ENCODE measurements at regions not wholly inside any gene's neighbourhood (a gene's known extent, or its start where the extent isn't known, plus 50 kb on each side); places are given as distances from the start of the nearest gene placed in this dataset.

DNA sequence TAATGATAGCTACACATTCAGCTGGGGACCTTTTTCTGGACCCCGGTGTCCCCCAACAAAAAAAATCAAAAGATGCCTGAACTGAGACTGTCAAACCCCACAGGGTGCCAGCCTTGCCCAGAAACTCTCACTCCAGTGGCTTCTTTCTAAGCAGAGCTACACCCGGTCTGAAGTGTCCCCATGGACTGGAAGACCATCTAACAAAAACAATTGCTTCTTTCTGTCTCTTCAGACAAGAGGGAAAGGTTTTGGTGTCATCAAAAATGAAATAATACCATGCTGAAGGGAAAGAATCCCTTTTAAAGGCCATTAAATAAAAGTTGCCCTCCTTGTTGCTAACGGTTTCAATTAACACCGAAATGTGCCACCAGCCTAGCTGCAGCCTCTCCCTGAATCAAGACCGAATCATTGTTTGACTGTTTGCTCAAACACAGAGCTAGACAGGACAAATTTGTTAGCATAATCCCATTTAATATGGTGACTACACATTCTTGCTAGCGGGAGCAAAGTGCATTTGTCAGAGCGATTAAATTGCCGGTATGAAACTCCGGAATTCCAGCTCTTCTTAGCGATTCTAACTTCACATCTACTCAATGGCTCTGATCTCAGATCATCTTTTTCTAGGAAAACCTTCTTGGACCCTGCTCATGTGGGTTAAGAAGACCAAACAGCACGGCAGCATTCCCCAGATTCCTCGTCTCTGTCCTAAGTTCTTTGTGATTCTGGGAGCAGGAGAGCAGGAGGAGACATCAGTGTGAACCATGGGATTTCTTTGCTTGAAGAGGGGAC is 397.5 kb upstream of the PRKCQ start:
- Histone ChIP-seq H3K4me1 (ENCODE audit: insufficient read depth) (no peaks in the 10 kb centered on the region), H3K27ac (ENCODE audit: low read depth) (no peak overlapping the region), H3K4me3 (ENCODE audit: low read depth, low read length) (no peak overlapping the region), H3K36me3 (ENCODE audit: insufficient read depth) (no peaks in the 10 kb centered on the region)
- 83% methylated on average over 12 of the region's 12 CpGs for WGBS
- no peak for DNase-seq (ENCODE audit: extremely low spot score)

DNA sequence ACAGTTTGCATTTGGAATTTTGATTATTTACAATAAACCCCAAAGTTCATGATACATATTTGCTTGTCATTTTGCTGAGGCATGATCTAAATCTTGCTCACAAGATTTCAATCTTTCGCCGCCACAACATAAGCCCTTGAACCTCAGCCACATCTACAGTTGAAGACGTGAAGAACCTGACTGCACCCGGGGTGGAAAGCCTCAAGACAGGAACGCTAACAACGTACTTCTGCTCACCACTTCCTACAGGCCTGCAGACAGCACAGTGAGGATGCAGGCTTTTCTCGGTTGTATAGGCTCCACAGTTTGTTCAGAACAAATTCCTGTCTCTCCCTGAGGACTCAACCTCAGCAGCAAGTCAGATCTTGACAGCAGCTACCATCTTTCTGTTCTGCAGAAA is 393.8 kb upstream of the PRKCQ start:
- Histone ChIP-seq H3K36me3 (ENCODE audit: insufficient read depth) (no peaks in the 10 kb centered on the region), H3K4me3 (ENCODE audit: low read depth, low read length) (no peak overlapping the region), H3K4me1 (ENCODE audit: insufficient read depth) (no peaks in the 10 kb centered on the region), H3K27ac (ENCODE audit: low read depth) (no peak overlapping the region)
- no peak for DNase-seq (ENCODE audit: extremely low spot score)
- WGBS, result 74% methylated on average over 7 of the region's 7 CpGs

DNA sequence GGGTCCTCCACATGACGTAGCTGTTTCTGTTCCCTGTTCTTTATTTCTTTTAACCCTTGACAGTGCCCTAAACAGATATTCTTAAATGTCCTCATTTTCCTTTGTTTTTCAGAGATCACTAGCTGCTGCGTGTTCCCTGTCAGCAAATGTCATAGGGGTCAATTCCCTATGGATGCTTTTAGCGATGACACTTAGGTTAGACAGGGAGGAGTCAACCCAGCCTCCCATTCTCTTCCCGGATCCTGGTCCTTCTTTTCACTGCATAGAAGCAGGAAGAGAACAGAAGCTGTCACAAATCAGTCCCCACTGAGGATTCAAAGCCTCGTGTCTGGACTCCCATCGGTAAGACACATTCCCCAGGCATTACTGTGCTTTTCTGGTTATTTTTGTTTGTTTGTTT is 392.1 kb upstream of the PRKCQ start:
- no peak overlapping the region for H3K4me3 ChIP-seq (ENCODE audit: low read depth, low read length)
- 75% methylated on average over 6 of the region's 6 CpGs for WGBS
- DNase-seq (ENCODE audit: extremely low spot score), result no peak
- no peaks in the 10 kb centered on the region for H3K4me1 ChIP-seq (ENCODE audit: insufficient read depth)
- H3K27ac ChIP-seq (ENCODE audit: low read depth), result no peak overlapping the region
- H3K36me3 ChIP-seq (ENCODE audit: insufficient read depth), result no peaks in the 10 kb centered on the region

DNA sequence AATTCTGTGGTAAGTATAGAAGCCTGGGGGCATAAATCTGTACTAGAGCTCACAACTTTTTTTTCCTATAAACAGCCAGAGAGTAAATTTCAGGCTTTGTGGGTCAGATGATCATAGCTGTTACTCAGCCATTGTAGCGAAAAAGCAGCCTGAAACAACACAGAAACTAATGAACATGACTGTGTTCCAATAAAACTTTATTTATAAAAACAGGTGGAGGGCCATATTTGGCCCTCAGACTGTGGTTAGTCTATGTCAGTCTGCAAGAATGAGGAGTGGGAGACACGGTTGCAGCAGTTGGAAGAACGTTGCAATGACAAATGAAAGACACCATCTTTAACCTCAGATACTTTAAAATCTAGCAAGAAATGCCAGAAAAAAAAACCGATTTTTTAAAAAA is 389.6 kb upstream of the PRKCQ start:
- no peak for DNase-seq (ENCODE audit: extremely low spot score)
- Histone ChIP-seq H3K27ac (ENCODE audit: low read depth) (no peak overlapping the region), H3K4me3 (ENCODE audit: low read depth, low read length) (no peak overlapping the region), H3K4me1 (ENCODE audit: insufficient read depth) (no peaks in the 10 kb centered on the region), H3K36me3 (ENCODE audit: insufficient read depth) (no peaks in the 10 kb centered on the region)
- 90% methylated on average over 4 of the region's 4 CpGs for WGBS

DNA sequence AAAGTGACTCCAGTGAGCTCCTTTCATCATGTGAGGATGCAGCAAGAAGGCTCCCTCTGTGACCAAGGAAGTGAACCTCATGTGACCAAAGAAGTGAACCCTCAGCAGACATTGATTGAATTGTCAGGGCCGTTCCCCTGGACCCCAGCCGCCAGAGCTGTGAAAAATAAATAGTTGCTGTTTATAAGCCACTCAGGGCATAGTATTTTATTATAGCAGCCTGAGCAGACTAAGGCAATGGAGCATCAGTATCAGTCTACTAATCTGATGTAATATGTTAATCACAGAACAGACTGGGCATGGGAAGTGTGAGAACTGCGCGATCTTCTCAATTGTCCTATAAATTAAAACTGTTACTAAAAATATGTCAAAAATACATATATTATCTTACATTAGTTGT is 384.5 kb upstream of the PRKCQ start:
- WGBS, result 91% methylated on average over 4 of the region's 4 CpGs
- Histone ChIP-seq H3K4me1 (ENCODE audit: insufficient read depth) (no peaks in the 10 kb centered on the region), H3K27ac (ENCODE audit: low read depth) (no peak overlapping the region), H3K4me3 (ENCODE audit: low read depth, low read length) (no peak overlapping the region), H3K36me3 (ENCODE audit: insufficient read depth) (no peaks in the 10 kb centered on the region)
- no peak for DNase-seq (ENCODE audit: extremely low spot score)

DNA sequence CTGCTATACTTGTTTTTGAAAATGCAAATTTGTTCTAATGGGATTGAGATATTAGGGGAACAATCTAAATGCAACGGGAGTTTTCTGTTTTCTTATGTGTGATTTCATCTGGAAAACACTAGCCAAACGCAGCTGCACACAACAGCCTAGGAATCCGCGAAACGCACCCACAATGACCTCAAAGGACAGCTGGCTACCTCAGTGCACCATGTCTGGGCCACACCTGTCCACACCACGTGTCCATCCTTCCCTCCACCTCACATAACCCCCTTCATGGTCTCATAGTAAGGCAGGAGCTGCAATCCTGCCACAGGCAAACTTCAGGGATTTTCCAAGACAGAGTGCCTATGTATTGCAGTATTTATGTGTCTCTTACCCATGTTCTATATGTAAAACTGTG is 382.5 kb upstream of the PRKCQ start:
- H3K4me3 ChIP-seq (ENCODE audit: low read depth, low read length), result no peak overlapping the region
- H3K4me1 ChIP-seq (ENCODE audit: insufficient read depth), result no peaks in the 10 kb centered on the region
- DNase-seq (ENCODE audit: extremely low spot score), result no peak
- H3K27ac ChIP-seq (ENCODE audit: low read depth), result no peak overlapping the region
- WGBS, result 86% methylated on average over 6 of the region's 6 CpGs
- no peaks in the 10 kb centered on the region for H3K36me3 ChIP-seq (ENCODE audit: insufficient read depth)

DNA sequence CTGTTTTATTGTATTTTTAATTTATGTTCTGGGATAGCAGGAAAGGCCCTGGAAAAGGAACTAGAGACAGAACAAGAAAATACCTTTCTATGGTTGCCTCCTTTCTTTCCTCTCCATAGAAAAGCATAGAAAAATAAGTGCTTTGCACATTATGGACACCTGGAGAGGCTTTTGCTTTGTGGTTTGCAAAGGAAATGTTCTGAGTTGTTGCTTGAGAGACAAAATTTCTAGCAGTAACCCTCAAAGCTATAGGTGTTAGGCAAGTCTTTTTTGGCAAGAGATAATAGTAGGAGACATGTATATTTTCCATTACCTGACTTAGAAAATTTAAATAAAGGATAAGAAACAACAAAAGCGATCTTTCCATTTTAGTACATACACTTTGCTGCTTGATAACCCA is 378.6 kb upstream of the PRKCQ start:
- WGBS, result 87% methylated on average over 1 of the region's 1 CpG
- Histone ChIP-seq H3K36me3 (ENCODE audit: insufficient read depth) (no peaks in the 10 kb centered on the region), H3K4me1 (ENCODE audit: insufficient read depth) (no peaks in the 10 kb centered on the region), H3K27ac (ENCODE audit: low read depth) (no peak overlapping the region), H3K4me3 (ENCODE audit: low read depth, low read length) (no peak overlapping the region)
- no peak for DNase-seq (ENCODE audit: extremely low spot score)

DNA sequence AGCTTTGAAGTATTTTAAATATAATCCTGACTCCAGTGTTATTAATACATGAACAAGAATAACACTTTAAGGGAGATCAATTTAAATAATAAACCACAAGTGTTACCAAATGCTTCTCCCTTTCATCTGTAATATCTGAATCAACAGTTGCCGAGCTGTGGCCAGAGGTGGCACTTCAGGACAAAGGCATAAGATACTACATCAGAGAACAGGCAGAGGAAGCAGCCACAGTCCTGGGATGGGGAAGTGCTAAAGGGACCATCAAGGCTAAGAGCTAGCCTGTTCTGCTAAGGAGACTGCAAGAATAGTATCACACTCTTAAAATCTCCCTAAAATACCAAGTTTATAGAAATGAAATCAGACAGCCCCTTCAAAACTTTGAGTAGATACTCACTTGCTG is 378.2 kb upstream of the PRKCQ start:
- peaks cover 2% of the 10 kb centered on the region for H3K4me1 ChIP-seq (ENCODE audit: insufficient read depth)
- H3K36me3 ChIP-seq (ENCODE audit: insufficient read depth), result no peaks in the 10 kb centered on the region
- WGBS, result 39% methylated on average over 1 of the region's 1 CpG
- no peak overlapping the region for H3K27ac ChIP-seq (ENCODE audit: low read depth)
- H3K4me3 ChIP-seq (ENCODE audit: low read depth, low read length), result no peak overlapping the region
- no peak for DNase-seq (ENCODE audit: extremely low spot score)

DNA sequence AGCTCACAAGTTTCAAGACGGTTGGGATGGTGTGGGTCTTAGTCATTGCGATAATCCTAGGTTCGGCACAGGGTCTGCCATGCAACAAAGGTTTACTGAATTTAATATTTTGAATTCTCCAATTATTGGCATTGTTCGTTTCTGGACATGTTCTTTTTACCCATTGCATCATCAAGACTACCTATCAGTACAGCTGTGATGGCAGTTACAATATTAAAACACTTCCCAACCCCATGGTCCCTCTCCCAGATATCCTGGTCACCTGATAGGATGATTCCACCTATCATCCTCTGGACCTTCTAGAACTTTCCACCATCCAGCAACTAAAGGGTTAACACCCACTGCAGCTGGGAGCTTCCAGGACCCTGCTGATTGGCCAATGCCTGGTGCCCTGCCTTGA is 377.8 kb upstream of the PRKCQ start:
- Histone ChIP-seq H3K4me3 (ENCODE audit: low read depth, low read length) (no peak overlapping the region), H3K27ac (ENCODE audit: low read depth) (no peak overlapping the region), H3K36me3 (ENCODE audit: insufficient read depth) (no peaks in the 10 kb centered on the region), H3K4me1 (ENCODE audit: insufficient read depth) (peaks cover 2% of the 10 kb centered on the region)
- DNase-seq (ENCODE audit: extremely low spot score), result no peak
- WGBS, result 94% methylated on average over 4 of the region's 4 CpGs

DNA sequence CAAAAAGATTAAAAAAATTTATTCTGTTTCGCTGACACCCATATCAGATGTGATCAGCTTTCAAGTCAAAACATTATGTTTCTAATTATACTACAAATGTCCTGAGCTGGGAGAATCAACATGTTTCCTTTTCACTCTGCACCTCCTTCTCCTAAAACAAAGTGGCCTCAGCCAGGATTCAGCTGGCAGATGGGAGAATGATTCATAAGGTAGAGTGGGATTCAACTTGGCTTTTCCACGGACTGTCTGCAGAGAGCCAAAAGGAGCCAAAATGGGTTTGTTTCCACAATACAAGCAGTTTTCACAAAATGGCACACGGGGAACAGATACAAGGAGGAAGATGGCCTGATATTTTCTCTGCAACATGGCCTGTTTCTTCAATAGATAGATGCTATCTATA is 376.5 kb upstream of the PRKCQ start:
- Histone ChIP-seq H3K36me3 (ENCODE audit: insufficient read depth) (no peaks in the 10 kb centered on the region), H3K4me1 (ENCODE audit: insufficient read depth) (peaks cover 2% of the 10 kb centered on the region), H3K27ac (ENCODE audit: low read depth) (no peak overlapping the region), H3K4me3 (ENCODE audit: low read depth, low read length) (no peak overlapping the region)
- WGBS, result 51% methylated on average over 3 of the region's 3 CpGs
- no peak for DNase-seq (ENCODE audit: extremely low spot score)

DNA sequence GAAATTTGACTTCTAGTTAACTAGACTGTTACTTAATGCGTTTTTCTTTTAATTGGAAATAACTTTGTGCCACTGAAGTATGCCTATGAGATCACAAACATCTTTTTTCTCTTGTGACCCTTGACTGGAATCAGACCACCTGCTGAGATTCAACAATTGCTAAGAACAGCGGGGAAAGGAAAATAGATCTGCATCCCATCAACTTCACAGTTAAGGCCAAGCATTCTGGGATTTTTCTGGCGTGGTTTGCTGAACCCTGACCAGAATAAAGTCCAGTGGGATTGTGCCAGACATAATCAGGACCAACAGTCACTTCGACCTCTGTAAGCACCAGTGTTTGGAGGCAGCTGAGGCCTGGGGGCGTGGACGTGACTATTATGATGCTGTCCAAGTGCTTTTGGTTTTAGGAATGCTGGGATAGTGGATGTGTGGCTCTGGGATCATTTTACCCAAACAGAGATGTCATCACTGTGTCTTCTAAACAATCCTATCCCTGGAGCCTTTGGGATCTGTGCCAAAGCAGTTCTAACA is 373.3 kb upstream of the PRKCQ start:
- H3K27ac ChIP-seq (ENCODE audit: low read depth), result no peak overlapping the region
- no peak overlapping the region for H3K4me3 ChIP-seq (ENCODE audit: low read depth, low read length)
- H3K4me1 ChIP-seq (ENCODE audit: insufficient read depth), result peaks cover 2% of the 10 kb centered on the region
- no peak for DNase-seq (ENCODE audit: extremely low spot score)
- no peaks in the 10 kb centered on the region for H3K36me3 ChIP-seq (ENCODE audit: insufficient read depth)
- 29% methylated on average over 6 of the region's 6 CpGs for WGBS

DNA sequence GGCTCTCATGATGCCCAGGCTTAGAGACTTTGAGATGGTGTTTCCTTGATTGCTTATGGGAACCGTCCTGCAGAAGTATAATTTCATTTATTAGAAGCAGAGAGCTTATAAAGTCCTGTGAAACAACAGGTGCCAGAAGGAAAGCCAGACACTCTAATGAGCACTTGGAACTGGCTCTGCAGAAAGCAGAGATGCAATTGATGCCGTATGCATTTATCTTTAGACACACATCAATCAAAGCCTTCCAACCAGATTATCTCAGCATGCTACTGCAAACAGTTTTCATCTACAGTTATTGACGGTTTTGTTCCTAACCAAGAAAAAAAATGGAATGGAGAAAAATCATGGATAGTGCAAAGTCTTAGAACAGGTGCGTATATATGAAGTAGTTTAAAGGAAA is 371.7 kb upstream of the PRKCQ start:
- WGBS, result 92% methylated on average over 4 of the region's 4 CpGs
- no peak for DNase-seq (ENCODE audit: extremely low spot score)
- no peak overlapping the region for H3K4me3 ChIP-seq (ENCODE audit: low read depth, low read length)
- H3K27ac ChIP-seq (ENCODE audit: low read depth), result no peak overlapping the region
- no peaks in the 10 kb centered on the region for H3K36me3 ChIP-seq (ENCODE audit: insufficient read depth)
- peaks cover 2% of the 10 kb centered on the region for H3K4me1 ChIP-seq (ENCODE audit: insufficient read depth)

DNA sequence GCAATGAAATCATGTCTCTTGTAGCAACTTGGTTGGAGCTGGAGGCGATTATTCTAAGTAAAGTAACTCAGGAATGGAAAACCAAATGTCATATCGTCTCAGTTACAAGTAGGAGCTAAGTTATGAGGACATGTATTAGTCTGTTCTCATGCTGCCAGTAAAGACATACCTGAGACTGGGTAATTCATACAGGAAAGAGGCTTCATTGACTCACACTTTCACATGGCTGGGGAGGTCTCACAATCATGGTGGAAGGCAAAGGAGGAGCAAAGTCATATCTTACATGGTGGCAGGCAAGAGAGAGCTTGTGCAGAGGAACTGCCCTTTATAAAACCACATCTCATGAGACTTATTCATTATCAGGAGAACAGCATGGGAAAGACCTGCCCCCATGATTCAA is 370.1 kb upstream of the PRKCQ start:
- peaks cover 2% of the 10 kb centered on the region for H3K4me1 ChIP-seq (ENCODE audit: insufficient read depth)
- DNase-seq (ENCODE audit: extremely low spot score), result no peak
- H3K27ac ChIP-seq (ENCODE audit: low read depth), result no peak overlapping the region
- no peaks in the 10 kb centered on the region for H3K36me3 ChIP-seq (ENCODE audit: insufficient read depth)
- H3K4me3 ChIP-seq (ENCODE audit: low read depth, low read length), result no peak overlapping the region
- WGBS, result 98% methylated on average over 2 of the region's 2 CpGs

DNA sequence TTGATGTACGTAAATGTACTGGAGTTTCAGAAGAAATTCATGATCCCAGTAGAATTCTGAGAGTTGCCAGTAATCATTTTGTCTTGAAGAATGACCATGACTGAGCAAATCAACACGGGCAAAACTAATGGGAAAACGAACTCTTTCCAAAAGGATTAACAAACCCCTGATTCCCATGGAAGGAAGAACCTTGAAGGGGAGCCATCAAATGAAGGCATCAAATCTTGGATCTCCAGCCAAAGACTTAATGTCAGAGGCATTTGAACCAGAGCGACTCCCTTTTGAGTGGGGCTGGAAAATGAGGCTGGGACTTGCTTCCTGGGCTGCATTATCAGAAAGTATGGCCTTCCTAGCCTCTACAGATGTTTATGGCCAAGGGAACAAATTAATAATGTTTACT is 364.4 kb upstream of the PRKCQ start:
- H3K4me3 ChIP-seq (ENCODE audit: low read depth, low read length), result no peak overlapping the region
- WGBS, result 92% methylated on average over 4 of the region's 4 CpGs

DNA sequence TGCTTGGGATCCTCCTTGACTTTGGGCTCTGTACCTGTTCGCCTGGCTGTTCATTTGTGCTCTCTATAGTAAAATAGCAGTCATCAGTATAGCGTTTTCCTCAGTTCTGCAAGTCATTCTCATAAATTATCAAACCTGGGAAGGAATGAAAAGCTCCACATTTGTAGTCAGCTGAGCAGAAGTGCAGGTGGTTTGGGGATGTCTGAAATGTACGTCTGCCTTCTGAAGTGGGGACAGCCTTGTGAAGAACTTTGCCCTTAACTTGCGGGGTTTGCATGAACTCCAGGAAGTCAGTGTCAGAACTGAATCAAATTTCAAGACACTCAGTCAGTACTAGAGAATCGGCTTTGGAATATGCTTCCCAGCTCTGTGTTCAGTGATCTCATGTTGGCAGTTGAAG is 358.3 kb upstream of the PRKCQ start:
- no peak for DNase-seq (ENCODE audit: extremely low spot score)
- WGBS, result 82% methylated on average over 5 of the region's 5 CpGs
- H3K27ac ChIP-seq (ENCODE audit: low read depth), result no peak overlapping the region
- H3K36me3 ChIP-seq (ENCODE audit: insufficient read depth), result no peaks in the 10 kb centered on the region
- no peak overlapping the region for H3K4me3 ChIP-seq (ENCODE audit: low read depth, low read length)
- H3K4me1 ChIP-seq (ENCODE audit: insufficient read depth), result no peaks in the 10 kb centered on the region

More for the DNA sequence above, 364.4 kb upstream of the PRKCQ start:
- no peaks in the 10 kb centered on the region for H3K4me1 ChIP-seq (ENCODE audit: insufficient read depth)
- no peak for DNase-seq (ENCODE audit: extremely low spot score)
- peaks cover 2% of the 10 kb centered on the region for H3K36me3 ChIP-seq (ENCODE audit: insufficient read depth)
- no peak overlapping the region for H3K27ac ChIP-seq (ENCODE audit: low read depth)

Measured in urinary bladder (tissue), 3 donors.